Transverse colon (tissue), 4 donors: ENCODE measurements at regions not wholly inside any gene's neighbourhood (a gene's known extent, or its start where the extent isn't known, plus 50 kb on each side); places are given as distances from the start of the nearest gene placed in this dataset.

ENCODE experiments used
- DNase-seq: peaks from one replicate; pipeline ENCODE4 v3.0.0-alpha.2; 2019
- H3K27ac ChIP-seq, 4 donors: fragments of 200-600 bp; sonication (generic); 2 replicates each; pipeline ENCODE4 v1.5.1; 2016 to 2018; ENCODE audit warnings: inconsistent platforms in 4 of 4
- H3K27me3 ChIP-seq: fragments of 200-600 bp; sonication (generic); 2 replicates; pipeline ENCODE4 v1.5.1; 2017; ENCODE audit warnings: inconsistent platforms
- H3K36me3 ChIP-seq, 4 donors: fragments of 200-600 bp; sonication (generic); 2 replicates each; pipeline ENCODE4 v1.5.1; 2017 to 2019; ENCODE audit warnings: inconsistent platforms in 4 of 4
- H3K4me1 ChIP-seq, 4 donors: fragments of 200-600 bp; sonication (generic); 2 replicates each; pipeline ENCODE4 v1.5.1; 2017 to 2020; ENCODE audit warnings: inconsistent platforms in 4 of 4
- H3K4me3 ChIP-seq, 4 donors: fragments of 200-600 bp; sonication (generic); 1 replicate in 1 of 4; 2 replicates in 3 of 4; pipeline versions ENCODE4 v1.5.1 to v1.6.1; 2017 to 2019; ENCODE audit warnings: inconsistent platforms in 4 of 4
- H3K9me3 ChIP-seq, 2 donors: fragments of 200-600 bp; sonication (generic); 2 replicates each; pipeline ENCODE4 v1.5.1; 2017 to 2019; ENCODE audit warnings: inconsistent platforms in 2 of 2
- CTCF ChIP-seq, 5 experiments: fragments of 200-600 bp in 3 of 5; fragments of 450-650 bp in 2 of 5; sonication (generic) in 3 of 5; IDR thresholded peaks; 1 replicate in 2 of 5; 2 replicates in 3 of 5; pipeline ENCODE4 v1.5.1; 2016 to 2017; ENCODE audit warnings: antibody characterized with exemption in 5 of 5, inconsistent platforms in 3 of 5, mild to moderate bottlenecking in 2 of 5, moderate library complexity in 1 of 5
- EP300 ChIP-seq: sonication (generic); formaldehyde crosslinking; IDR thresholded peaks from one replicate; pipeline ENCODE4 v1.6.1; 2017; ENCODE audit warnings: antibody characterized with exemption, low read depth
- POLR2A ChIP-seq: fragments of 450-650 bp; IDR thresholded peaks from one replicate; pipeline ENCODE4 v1.6.1; 2016; ENCODE audit warnings: antibody characterized with exemption, mild to moderate bottlenecking, moderate library complexity
- POLR2AphosphoS5 ChIP-seq, 3 donors: sonication (generic); formaldehyde crosslinking; IDR thresholded peaks; one replicate each; pipeline ENCODE4 v1.6.1; 2016; ENCODE audit warnings: antibody characterized with exemption in 3 of 3
- WGBS, 2 donors: methylation state at CpG; one replicate each; pipeline ENCODE4 v1.1.5; 2018; ENCODE audit warnings: low coverage in 1 of 2; 5-methylcytosine and 5-hydroxymethylcytosine counted together
- in situ Hi-C, 4 donors: fragments of 200-750 bp; cut with MboI; loops; one replicate each; pipeline versions ENCODE4 v1.15.0 to v1.15.1; 2017; ENCODE audit warnings: low sequenced_read_pairs in 3 of 4, low pct_ligation_motif_present in 1 of 4, low pct_unique_long_range_greater_than_20kb in 1 of 4
- intact Hi-C: fragments of 100-400 bp; cut with DNase I; formaldehyde crosslinking; loops from one replicate; pipeline ENCODE4 v1.15.1; 2023; ENCODE audit warnings: low total_unique reads

- intact Hi-C loops (no loop called here), in situ Hi-C loops (no loop called here)
- Histone ChIP-seq H3K4me1 (no peaks in the 10 kb centered on the region), H3K36me3 (no peaks in the 10 kb centered on the region), H3K9me3 (peaks cover 0 to 5% of the 10 kb centered on the region in 2 donors), H3K4me3 (no peak overlapping the region), H3K27ac (no peak overlapping the region), H3K27me3 (no peaks in the 10 kb centered on the region)
- no peak for TF ChIP-seq CTCF (IDR thresholded peaks at IDR 0.05)
- TF ChIP-seq POLR2AphosphoS5 (IDR thresholded peaks at IDR 0.05), result no peak
- no peak for TF ChIP-seq EP300
- TF ChIP-seq POLR2A, result no peak
- no peak for DNase-seq
- 87 to 100% methylated on average over 1 to 7 of the region's 7 CpGs for WGBS, 2 donors
These were observed 194.3 kb upstream of the PPP2R2D start for GRCh38 chr10:131706476-131706875.

GRCh38 chr10:131706952-131707351, 193.9 kb upstream of the PPP2R2D start:
- no peak for DNase-seq
- Histone ChIP-seq H3K4me1 (no peaks in the 10 kb centered on the region), H3K27me3 (no peaks in the 10 kb centered on the region), H3K27ac (no peak overlapping the region), H3K4me3 (no peak overlapping the region), H3K9me3 (peaks cover 0 to 5% of the 10 kb centered on the region in 2 donors), H3K36me3 (no peaks in the 10 kb centered on the region)
- TF ChIP-seq EP300, result no peak
- TF ChIP-seq POLR2A, result no peak
- no peak for TF ChIP-seq POLR2AphosphoS5 (IDR thresholded peaks at IDR 0.05)
- no peak for TF ChIP-seq CTCF (IDR thresholded peaks at IDR 0.05)
- in situ Hi-C loops, result no loop called here
- 86% methylated on average over 4 of the region's 4 CpGs; no CpG with 5 or more reads in 1 of the 2 donors for WGBS, 2 donors
- intact Hi-C loops, result no loop called here

GRCh38 chr10:131708225-131708880, 192.5 kb upstream of the PPP2R2D start:
- TF ChIP-seq EP300 (no peak), CTCF (IDR thresholded peaks at IDR 0.05) (no peak), POLR2AphosphoS5 (IDR thresholded peaks at IDR 0.05) (no peak), POLR2A (no peak)
- intact Hi-C loops (no loop called here), in situ Hi-C loops (no loop called here)
- 77 to 89% methylated on average over 3 to 17 of the region's 17 CpGs for WGBS, 2 donors
- H3K36me3 ChIP-seq, result no peaks in the 10 kb centered on the region
- H3K27ac ChIP-seq, result no peak overlapping the region
- H3K9me3 ChIP-seq, result peaks cover 0 to 5% of the 10 kb centered on the region in 2 donors
- DNase-seq, result no peak
- H3K4me1 ChIP-seq, result no peaks in the 10 kb centered on the region
- H3K4me3 ChIP-seq, result no peak overlapping the region
- H3K27me3 ChIP-seq, result no peaks in the 10 kb centered on the region

GRCh38 chr10:131710142-131710861, 190.5 kb upstream of the PPP2R2D start:
- no peak for TF ChIP-seq POLR2A
- no peak for TF ChIP-seq CTCF (IDR thresholded peaks at IDR 0.05)
- no peak for TF ChIP-seq EP300
- no peak for TF ChIP-seq POLR2AphosphoS5 (IDR thresholded peaks at IDR 0.05)
- WGBS, 2 donors, result 70 to 84% methylated on average over 5 to 17 of the region's 17 CpGs
- Histone ChIP-seq H3K4me1 (no peaks in the 10 kb centered on the region), H3K9me3 (peaks cover 0 to 5% of the 10 kb centered on the region in 2 donors), H3K36me3 (no peaks in the 10 kb centered on the region), H3K27me3 (no peaks in the 10 kb centered on the region), H3K27ac (no peak overlapping the region), H3K4me3 (no peak overlapping the region)
- intact Hi-C loops (no loop called here), in situ Hi-C loops (no loop called here)
- no peak for DNase-seq
